Skeletal muscle tissue (tissue), 3 donors: ENCODE measurements at regions not wholly inside any gene's neighbourhood (a gene's known extent, or its start where the extent isn't known, plus 50 kb on each side); places are given as distances from the start of the nearest gene placed in this dataset.
"Not testable (repeated sequence)": the region's sequence is repeated elsewhere in the genome, so short reads cannot be mapped to it uniquely, and the experiment has no call there.

Experiments used
- H3K27ac ChIP-seq: one replicate; pipeline ENCODE4 v1.7.0; 2013; ENCODE audit warnings: mild to moderate bottlenecking, low read depth, low read length, inconsistent platforms
- H3K27me3 ChIP-seq, 3 donors: one replicate each; pipeline ENCODE4 v1.7.0; 2013; ENCODE audit warnings: low read length in 3 of 3; ENCODE audit not compliant: control insufficient read depth in 3 of 3, insufficient read depth in 3 of 3
- H3K36me3 ChIP-seq, 3 donors: one replicate each; pipeline ENCODE4 v1.7.0; 2013; ENCODE audit warnings: low read length in 3 of 3; ENCODE audit not compliant: control insufficient read depth in 3 of 3, insufficient read depth in 3 of 3
- H3K4me1 ChIP-seq, 3 donors: one replicate each; pipeline ENCODE4 v1.7.0; 2013; ENCODE audit warnings: low read length in 3 of 3, mild to moderate bottlenecking in 3 of 3; ENCODE audit not compliant: control insufficient read depth in 3 of 3, insufficient read depth in 3 of 3
- H3K4me3 ChIP-seq, 3 donors: one replicate each; pipeline ENCODE4 v1.7.0; 2013; ENCODE audit warnings: low read length in 3 of 3
- H3K9ac ChIP-seq, 3 donors: one replicate each; pipeline ENCODE4 v1.7.0; 2013; ENCODE audit warnings: low read length in 3 of 3, mild to moderate bottlenecking in 3 of 3, moderate library complexity in 2 of 3, low read depth in 1 of 3
- H3K9me3 ChIP-seq, 3 donors: one replicate each; pipeline ENCODE4 v1.7.0; 2013; ENCODE audit warnings: low read length in 3 of 3; ENCODE audit not compliant: control insufficient read depth in 3 of 3
- donor health status: Osteomylitis.

DNA sequence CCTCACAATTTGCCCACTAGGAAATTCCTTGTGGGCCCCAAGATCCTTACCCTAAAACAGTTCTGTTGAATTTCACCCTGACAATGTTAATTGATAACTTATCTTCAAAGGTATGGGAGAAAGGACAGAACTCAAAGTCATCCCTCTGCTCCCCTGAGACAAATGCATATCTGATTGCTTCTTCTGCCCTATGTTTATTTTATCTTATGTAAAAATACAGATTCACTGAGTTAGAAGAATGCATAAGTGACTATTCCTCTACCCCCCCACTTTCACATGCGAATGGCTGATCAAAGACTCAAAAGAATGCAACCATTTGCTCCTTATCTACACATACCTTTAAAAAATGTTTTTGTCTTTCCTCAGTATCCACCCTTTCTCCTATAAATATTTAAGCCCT lies 235.7 kb upstream of the SEMA3C start:
- Histone ChIP-seq H3K27me3 (no peaks in the 10 kb centered on the region), H3K4me1 (peaks cover 0 to 3% (median 0%) of the 10 kb centered on the region in 3 donors), H3K9me3 (no peaks in the 10 kb centered on the region)

GRCh38 chr7:81152925-81153324 lies 234.1 kb upstream of the SEMA3C start:
- not testable (repeated sequence) for H3K9ac ChIP-seq, H3K4me1 ChIP-seq, H3K9me3 ChIP-seq, H3K36me3 ChIP-seq, H3K4me3 ChIP-seq, H3K27ac ChIP-seq, H3K27me3 ChIP-seq

More for the DNA sequence above, 235.7 kb upstream of the SEMA3C start:
- H3K36me3 ChIP-seq = no peaks in the 10 kb centered on the region
- no peak overlapping the region for H3K4me3 ChIP-seq
- H3K27ac ChIP-seq = no peak overlapping the region
- no peak overlapping the region for H3K9ac ChIP-seq

- no peak overlapping the region for H3K4me3 ChIP-seq
- H3K27ac ChIP-seq = peak overlapping the region; percentile 14
- H3K4me1 ChIP-seq = peaks cover 0 to 3% (median 0%) of the 10 kb centered on the region in 3 donors
- H3K9ac ChIP-seq = no peak overlapping the region
- H3K27me3 ChIP-seq = no peaks in the 10 kb centered on the region
- no peaks in the 10 kb centered on the region for H3K9me3 ChIP-seq
- H3K36me3 ChIP-seq = no peaks in the 10 kb centered on the region
Measured at GRCh38 chr7:81150951-81151361, 232.1 kb upstream of the SEMA3C start.

DNA sequence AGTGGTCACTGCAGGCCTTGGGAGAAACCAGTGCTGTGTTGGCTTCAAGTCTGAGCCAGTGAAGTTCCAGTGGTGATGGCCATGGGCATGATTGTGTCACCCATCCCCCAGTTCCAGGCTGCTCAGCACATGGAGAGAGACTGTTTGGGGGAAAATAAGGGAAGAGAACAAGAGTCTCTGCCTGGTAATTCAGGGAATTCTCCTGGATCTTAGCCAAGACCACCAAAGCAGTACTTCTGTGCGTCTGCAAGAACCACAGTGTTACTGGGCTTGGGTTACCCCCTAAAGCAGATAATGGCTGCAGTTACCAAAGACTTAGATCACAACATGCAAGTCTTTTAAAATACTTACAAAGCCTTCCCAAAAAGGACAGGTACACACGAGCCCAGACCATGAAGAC lies 225.0 kb upstream of the SEMA3C start:
- Histone ChIP-seq H3K36me3 (no peaks in the 10 kb centered on the region), H3K4me1 (no peaks in the 10 kb centered on the region), H3K4me3 (no peak overlapping the region), H3K27me3 (no peaks in the 10 kb centered on the region), H3K27ac (no peak overlapping the region), H3K9ac (no peak overlapping the region), H3K9me3 (no peaks in the 10 kb centered on the region)

DNA sequence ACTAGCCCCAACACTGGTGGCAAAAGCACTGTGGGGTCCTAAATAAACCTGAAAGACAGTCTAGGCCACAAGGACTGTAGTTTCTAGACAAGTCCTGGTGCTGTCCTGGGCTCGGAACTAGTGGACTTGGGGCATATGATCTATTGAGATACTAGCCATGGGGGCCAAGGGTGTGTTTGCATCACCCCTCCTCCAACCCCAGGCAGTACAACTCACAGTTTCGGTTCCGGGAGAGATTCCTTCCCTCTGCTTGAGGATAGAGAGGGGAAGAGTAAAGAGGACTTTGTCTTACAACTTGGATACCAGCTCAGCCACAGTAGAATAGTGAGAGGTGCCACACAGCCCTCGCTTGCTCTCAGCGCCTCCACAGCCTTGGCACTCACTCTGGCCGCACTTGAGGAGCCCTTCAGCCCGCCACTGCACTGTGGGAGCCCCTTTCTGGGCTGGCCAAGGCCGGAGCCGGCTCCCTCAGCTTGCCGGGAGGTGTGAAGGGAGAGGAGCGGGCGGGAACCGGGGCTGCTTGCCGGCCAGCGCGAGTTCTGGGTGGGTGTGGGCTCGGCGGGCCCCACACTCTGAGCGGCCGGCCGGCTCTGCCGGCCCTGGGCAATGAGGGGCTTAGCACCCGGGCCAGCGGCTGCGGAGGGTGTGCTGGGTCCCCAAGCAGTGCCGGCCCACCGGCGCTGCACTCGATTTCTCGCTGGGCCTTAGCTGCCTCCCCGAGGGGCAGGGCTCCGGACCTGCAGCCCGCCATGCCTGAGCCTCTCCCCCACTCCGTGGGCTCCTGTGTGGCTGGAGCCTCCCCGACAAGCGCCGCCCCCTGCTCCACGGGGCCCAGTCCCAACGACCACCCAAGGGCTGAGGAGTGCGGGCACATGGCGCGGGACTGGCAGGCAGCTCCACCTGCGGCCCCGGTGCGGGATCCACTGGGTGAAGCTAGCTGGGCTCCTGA lies 222.7 kb upstream of the SEMA3C start:
- not testable (repeated sequence) for H3K36me3 ChIP-seq, H3K27ac ChIP-seq, H3K9me3 ChIP-seq, H3K4me1 ChIP-seq, H3K9ac ChIP-seq, H3K27me3 ChIP-seq, H3K4me3 ChIP-seq

GRCh38 chr7:81140775-81141174 lies 221.9 kb upstream of the SEMA3C start:
- H3K9me3 ChIP-seq = no peaks in the 10 kb centered on the region
- no peak overlapping the region for H3K27ac ChIP-seq
- no peak overlapping the region for H3K9ac ChIP-seq
- H3K4me1 ChIP-seq = no peaks in the 10 kb centered on the region
- H3K4me3 ChIP-seq = no peak overlapping the region
- H3K36me3 ChIP-seq = no peaks in the 10 kb centered on the region
- no peaks in the 10 kb centered on the region for H3K27me3 ChIP-seq

GRCh38 chr7:81140252-81140651 lies 221.4 kb upstream of the SEMA3C start:
- no peaks in the 10 kb centered on the region for H3K27me3 ChIP-seq
- no peak overlapping the region for H3K9ac ChIP-seq
- H3K4me3 ChIP-seq = no peak overlapping the region
- H3K36me3 ChIP-seq = no peaks in the 10 kb centered on the region
- H3K27ac ChIP-seq = no peak overlapping the region
- H3K4me1 ChIP-seq = no peaks in the 10 kb centered on the region
- H3K9me3 ChIP-seq = no peaks in the 10 kb centered on the region

DNA sequence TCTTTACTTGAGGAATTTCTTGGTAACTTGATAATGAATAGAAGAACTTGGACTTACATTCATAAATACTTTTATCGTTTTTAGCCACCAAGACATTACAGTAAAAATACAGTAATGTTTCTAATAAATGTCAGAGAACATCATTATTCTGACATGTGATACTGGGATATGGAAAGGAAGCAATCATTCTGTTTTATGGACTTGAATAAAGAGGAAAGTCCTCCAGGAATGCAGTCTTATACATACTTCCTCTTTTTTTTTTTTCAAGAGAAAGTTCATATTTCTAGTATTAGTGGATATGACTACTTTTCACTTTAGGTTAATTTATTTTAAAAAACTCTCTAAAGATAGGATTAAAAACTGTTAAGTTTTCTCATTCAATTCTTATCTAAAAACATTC lies 220.0 kb upstream of the SEMA3C start:
- H3K9ac ChIP-seq = no peak overlapping the region
- H3K27ac ChIP-seq = no peak overlapping the region
- H3K4me3 ChIP-seq = no peak overlapping the region
- H3K9me3 ChIP-seq = no peaks in the 10 kb centered on the region
- H3K36me3 ChIP-seq = no peaks in the 10 kb centered on the region
- H3K4me1 ChIP-seq = no peaks in the 10 kb centered on the region
- H3K27me3 ChIP-seq = no peaks in the 10 kb centered on the region

GRCh38 chr7:81135324-81135723 lies 216.5 kb upstream of the SEMA3C start:
- no peak overlapping the region for H3K4me3 ChIP-seq
- no peak overlapping the region for H3K27ac ChIP-seq
- no peaks in the 10 kb centered on the region for H3K36me3 ChIP-seq
- H3K27me3 ChIP-seq = no peaks in the 10 kb centered on the region
- no peak overlapping the region for H3K9ac ChIP-seq
- H3K9me3 ChIP-seq = no peaks in the 10 kb centered on the region
- H3K4me1 ChIP-seq = no peaks in the 10 kb centered on the region

DNA sequence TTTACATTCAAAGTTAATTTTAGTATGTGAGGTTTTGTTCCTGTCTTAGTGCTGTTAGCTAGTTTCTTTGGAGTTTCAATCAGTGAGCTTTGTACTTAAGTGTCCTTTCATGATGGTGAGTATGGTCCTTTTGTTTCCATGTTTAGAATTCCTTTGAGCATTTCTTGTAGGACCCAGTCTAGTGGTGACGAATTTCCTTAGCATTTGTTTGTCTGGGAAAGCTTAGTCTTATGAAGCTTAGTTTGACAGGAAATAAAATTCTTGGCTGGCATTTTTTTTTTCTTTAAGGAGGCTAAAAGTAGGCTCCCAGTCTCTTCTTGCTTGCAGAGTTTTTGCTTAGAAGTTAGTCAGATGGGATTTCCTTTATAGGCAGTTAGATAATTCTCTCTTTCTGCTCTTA lies 209.2 kb upstream of the SEMA3C start:
- Histone ChIP-seq H3K36me3 (no peaks in the 10 kb centered on the region), H3K27me3 (no peaks in the 10 kb centered on the region), H3K9ac (no peak overlapping the region), H3K9me3 (peaks cover 0 to 6% (median 0%) of the 10 kb centered on the region in 3 donors), H3K27ac (no peak overlapping the region), H3K4me1 (no peaks in the 10 kb centered on the region), H3K4me3 (no peak overlapping the region)
